Breast epithelium (tissue), 3 donors: ENCODE measurements at regions not wholly inside any gene's neighbourhood (a gene's known extent, or its start where the extent isn't known, plus 50 kb on each side); places are given as distances from the start of the nearest gene placed in this dataset.

ENCODE experiments used
- POLR2A ChIP-seq: fragments of 450-650 bp; IDR thresholded peaks from one replicate; pipeline ENCODE4 v1.6.1; 2016; ENCODE audit warnings: antibody characterized with exemption, mild to moderate bottlenecking, moderate library complexity
- TF ChIP-seq, protein P1 (sequence below), 3 donors: fragments of 450-650 bp; IDR thresholded peaks; one replicate each; pipeline ENCODE4 v1.5.1; 2016 to 2017; ENCODE audit warnings: antibody characterized with exemption in 3 of 3, mild to moderate bottlenecking in 3 of 3, moderate library complexity in 3 of 3

DNA sequence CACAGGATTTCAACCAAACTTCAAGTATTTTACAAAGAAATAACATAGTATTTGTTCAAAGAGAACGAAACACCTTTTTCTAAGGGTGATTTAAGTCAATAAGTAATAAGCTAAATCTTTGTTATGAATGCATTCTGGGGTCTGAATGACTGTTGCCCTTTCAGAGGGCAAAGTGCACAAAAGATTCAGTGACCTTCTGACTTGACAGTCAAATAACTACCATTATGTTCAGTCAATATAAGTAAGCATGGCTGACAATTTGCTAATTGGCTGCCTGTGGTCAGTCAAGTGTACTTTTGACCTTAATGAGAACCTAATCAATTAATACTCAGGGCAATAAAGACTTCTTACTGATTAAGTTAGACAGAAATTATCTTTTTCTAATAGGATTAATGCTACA lies 133.1 kb upstream of the NANOGP8 start:
- no peak for TF ChIP-seq POLR2A
- TF ChIP-seq, protein P1, sequence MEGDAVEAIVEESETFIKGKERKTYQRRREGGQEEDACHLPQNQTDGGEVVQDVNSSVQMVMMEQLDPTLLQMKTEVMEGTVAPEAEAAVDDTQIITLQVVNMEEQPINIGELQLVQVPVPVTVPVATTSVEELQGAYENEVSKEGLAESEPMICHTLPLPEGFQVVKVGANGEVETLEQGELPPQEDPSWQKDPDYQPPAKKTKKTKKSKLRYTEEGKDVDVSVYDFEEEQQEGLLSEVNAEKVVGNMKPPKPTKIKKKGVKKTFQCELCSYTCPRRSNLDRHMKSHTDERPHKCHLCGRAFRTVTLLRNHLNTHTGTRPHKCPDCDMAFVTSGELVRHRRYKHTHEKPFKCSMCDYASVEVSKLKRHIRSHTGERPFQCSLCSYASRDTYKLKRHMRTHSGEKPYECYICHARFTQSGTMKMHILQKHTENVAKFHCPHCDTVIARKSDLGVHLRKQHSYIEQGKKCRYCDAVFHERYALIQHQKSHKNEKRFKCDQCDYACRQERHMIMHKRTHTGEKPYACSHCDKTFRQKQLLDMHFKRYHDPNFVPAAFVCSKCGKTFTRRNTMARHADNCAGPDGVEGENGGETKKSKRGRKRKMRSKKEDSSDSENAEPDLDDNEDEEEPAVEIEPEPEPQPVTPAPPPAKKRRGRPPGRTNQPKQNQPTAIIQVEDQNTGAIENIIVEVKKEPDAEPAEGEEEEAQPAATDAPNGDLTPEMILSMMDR (IDR thresholded peaks at IDR 0.05), result no peak
